DMS153 treated with DMSO at 0.1 percent for 48 hours (cell line): ENCODE measurements at regions not wholly inside any gene's neighbourhood (a gene's known extent, or its start where the extent isn't known, plus 50 kb on each side); places are given as distances from the start of the nearest gene placed in this dataset.
"Not testable (repeated sequence)": the region's sequence is repeated elsewhere in the genome, so short reads cannot be mapped to it uniquely, and the experiment has no call there.

ENCODE experiments used
- DNase-seq: peaks from one replicate; lab custom pipeline; 2025; ENCODE audit not compliant: unreplicated experiment; lab: John Stamatoyannopoulos, UW

DNA sequence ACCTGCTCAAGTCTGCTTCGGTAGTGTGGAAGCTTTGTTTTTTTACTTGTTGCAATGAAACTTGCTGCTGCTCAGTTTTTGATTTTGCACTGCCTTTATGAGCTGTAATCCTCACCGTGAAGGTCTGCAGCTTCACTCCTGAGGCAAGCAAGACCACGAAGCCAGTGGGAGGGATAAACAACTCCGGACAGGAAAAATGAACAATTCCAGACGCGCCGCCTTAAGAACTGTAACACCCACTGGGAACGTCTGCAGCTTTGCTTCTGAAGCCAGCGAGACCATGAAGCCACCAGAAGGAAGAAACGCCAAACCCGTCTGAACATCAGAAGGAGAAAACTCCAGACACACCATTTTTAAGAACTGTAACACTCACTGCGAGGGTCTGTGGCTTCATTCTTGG, 245.7 kb upstream of the REG3G start:
- no peak for DNase-seq

DNA sequence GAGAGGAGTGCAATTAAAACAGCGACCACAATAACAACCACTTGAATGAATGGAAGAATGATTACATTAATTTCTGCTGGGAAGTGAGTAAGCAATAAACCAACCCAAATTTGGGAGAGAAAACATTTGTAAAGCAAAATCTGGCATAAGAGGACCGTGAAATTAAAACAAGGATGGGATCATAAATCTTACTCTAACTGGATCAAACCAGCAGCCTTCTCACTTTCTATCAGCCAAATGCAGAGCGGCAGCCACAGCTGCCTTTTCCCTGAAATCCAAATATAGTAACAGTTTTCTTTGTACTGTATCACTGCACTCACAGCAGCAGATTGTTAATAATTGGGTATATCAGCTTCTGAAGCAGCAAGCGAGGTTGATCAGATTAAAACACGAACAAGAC, 245.2 kb upstream of the REG3G start:
- DNase-seq = no peak

DNA sequence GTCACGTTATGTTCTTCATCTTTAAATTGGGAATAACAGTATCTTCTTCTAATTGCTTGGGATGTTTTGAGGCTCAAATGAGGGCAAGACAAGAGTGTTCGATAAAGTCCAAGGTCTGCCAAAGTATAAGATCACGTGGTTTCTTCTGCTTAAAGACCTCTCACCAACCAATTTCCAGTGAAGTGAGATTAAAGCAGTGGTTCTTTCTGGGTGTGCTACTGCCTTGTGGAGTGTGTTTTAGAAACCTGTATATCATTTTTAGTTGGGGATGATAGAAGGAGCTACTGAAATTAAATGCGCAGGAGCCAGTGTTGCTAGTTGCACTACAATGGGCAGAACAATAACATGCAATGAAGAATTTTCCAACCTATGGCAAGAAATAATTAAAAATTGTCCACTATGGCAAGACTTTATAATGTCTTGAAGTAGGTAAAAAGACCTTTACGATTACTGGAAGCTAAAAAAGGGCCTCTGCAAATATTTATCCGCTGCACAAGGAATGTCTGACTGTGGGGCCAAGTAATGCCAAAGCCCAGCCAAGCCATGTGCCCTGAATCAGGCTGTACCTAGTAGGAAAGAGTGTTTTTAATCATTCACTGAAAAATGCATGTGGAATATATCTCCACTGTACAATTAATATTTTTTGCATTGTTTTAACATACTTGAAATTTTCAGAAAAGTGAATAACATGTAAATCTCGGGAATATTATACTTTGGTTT, 244.5 kb upstream of the REG3G start:
- DNase-seq = no peak

DNA sequence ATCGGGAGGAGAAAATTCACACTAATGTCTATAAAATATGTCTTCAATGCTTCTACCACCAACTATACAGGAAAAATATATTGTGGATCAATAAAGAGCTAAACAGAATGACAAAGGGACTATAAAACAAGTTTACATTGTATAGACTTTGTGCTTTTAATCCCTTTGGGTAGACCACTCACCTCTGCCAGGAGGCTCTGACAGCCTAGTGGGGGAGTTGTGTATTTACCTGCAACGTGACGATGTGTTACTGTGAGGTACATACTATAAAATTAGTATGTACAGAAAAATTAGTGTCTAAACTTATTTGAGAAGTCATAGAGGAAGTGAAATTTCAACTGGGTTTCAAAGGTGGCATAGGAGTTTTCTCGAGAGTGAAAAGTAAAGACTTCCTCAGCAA, 243.3 kb upstream of the REG3G start:
- DNase-seq = no peak

DNA sequence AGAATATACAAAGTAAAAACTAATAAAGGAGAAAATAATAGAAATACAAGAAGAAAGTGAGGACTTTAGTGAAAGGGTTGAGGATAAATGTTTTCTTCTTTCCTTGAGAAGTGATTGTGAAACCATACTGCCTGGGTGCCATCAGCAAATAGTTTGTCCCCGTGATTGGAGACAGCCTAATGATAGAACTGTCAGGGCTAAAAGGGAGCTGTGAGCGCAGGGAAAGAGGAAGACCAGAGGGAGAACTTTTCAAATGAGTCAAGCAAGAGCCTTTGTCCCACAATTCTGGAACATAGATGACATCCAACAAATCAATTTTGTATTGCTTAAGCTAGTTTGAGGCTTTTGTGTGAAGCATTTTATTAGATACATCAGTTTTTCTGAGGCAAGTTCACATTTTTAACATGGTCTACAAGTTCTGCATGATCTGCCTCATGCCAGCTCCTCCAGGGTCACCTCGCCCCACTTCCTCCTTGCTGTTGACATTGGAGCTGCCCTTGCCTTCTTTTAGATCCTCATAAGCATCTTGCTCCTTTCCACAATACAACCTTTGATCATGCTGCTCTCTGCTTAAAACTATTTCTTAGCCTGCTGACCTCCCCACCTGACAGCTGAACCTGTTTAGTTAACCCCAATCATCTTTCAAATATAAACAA, 213.4 kb upstream of the REG3G start:
- no peak for DNase-seq

DNA sequence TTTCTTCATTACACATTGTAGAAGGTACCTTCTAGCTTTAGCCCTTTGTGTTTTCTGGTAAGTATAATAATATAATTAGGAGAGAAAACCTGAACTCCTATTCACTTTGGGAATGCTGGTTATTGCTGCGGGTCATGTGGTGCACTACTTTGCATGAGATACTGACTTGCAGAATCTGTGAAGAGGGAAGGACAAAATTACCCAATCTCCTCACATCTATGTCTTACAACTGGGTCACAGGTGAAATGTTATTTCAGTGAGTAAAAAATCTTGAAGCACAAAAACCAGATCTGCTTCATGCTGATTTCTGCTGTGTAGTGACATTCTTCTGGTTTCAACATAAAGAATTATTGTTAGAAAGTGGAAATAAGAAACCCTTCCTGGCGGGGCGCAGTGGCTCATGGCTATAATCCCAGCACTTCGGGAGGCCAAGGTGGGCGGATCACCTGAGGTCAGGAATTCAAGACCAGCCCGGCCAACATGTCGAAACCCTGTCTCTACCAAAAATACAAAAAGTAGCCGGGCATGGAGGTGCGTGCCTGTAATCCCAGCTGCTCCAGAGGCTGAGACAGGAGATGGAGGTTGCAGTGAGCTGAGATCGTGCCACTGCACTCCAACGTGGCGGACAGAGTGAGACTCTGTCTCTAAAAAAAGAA, 211.0 kb upstream of the REG3G start:
- no peak for DNase-seq

DNA sequence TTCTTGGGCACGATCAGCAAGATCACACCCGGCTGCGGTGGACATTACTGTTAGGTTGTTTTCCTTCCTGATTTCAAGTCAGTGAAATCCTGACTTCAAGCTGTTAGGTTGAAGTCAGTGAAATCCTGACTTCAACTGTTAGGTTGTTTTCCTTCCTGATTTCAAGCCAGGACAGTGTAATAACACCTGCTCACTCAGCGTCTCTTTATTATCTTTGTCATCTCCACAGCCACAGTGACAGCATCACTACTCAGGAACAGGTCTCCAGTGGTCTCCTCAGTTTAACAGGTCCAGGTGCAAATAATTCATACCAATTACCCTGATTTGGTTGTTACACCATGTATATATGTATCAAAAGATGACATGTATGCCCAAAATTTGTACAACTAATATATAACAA, 208.1 kb upstream of the REG3G start:
- no peak for DNase-seq

DNA sequence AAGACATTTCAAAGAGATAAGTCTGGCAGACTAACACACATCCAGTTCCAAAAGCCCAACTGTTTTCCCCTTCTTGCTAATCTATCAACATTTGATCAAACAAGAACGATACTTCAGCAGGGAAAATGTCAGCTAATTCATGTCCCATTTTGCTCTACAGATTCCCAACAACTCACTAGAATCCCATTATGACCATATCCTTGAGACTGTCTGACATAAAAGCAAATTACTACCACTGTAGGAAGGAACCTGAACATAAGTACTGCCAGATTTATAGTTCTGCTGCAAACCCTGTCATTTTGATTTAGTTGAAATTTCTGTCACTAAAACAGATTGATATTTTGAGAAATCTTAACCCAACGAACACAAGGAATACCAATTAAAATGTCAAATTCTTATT, 193.0 kb upstream of the REG3G start:
- DNase-seq = no peak

DNA sequence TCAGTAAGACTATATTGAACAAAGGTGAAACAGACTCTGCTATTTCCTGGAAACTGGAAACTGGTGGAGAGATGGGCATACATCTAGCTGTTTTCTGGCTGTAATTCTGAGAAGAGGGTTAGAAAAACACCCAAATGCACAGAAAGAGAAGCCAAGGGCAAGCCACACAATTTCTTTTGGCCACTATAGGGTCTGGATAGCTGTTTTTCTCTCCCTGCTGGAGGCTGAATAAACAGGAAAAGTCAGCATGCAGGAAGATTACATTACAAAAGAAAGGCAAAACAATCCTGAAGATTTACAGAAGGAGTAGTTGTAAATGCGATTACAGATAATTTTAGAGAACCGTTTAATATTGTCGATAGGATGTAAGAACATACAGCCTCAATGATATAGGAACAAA, 186.2 kb upstream of the REG3G start:
- DNase-seq = no peak

DNA sequence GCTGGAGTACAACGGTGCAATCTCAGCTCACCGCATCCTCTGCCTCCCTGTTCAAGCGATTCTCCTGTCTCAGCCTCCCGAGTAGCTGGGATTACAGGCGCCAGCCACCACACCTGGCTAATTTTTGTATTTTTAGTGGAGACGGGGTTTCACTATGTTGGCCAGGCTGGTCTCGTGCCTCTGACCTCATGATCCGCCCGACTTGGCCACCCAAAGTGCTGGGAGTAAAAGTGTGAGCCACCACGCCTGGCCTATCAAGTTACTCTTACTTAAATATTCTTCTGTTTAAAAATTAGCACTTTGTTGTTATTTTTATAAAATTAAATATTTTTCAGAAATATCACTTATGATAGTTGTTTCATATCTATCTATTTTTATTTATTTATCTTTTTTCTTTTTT, 185.2 kb upstream of the REG3G start:
- DNase-seq = not testable (repeated sequence)

DNA sequence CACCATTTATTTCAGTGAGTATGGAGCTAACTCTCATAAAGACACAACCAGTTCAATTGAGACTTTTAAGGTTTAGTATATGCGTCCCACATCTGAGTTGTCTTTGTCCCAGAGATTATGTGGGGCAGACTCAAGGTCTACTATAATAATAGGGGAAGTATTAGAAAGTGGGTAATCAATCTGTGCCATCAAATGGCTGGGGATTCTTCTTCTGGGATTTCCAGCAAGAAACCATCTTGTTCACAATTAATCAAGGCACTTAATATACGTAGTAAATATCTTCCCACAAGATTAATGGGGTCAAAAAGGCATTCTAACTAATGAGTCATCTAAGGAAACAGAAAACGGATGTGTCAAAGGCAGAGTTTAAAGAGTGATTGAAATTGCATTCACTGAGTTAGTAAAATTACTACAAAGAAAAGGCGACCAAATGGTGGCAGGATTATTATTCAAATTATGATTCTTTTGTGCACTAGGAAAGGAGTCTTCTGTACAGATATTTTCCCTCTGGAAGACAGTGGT, 179.8 kb upstream of the REG3G start:
- DNase-seq = no peak

DNA sequence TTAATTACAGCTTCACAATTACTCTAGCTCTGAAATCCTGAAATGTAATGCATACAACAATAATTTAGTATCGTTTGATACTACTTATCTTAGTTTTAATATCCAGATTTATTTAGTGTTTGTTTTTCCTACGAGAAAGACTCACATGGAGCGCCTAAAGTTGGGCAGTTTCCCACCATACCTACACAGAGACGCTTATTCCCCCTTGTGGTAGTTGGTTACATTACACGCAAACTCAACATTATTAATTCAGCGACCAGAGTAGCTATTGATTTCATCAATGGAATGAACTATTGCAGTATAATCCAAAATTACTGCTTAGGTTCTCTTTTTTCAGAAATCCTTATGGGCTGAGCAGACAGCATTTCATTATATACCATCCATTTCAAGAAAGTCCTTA, 164.0 kb upstream of the REG3G start:
- DNase-seq = peak; percentile 24

DNA sequence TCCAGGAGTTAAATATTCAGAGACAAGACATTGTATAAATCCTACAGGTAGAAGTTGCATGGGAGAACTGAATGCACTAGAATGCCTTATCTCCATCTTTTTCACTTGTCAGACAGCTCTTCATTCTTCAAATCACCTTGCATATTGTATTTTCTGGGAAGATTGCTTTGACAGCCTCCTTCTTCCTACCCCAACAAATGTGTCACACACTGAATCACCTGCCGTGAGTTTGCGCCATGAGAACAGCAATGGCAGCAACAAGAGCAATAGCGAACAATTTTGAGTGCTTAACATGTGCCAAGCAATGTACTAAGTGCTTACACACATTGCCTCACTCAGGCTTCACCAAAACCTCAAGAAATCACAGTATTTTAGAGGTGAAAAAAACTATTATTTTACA, 161.3 kb upstream of the REG3G start:
- DNase-seq = no peak

DNA sequence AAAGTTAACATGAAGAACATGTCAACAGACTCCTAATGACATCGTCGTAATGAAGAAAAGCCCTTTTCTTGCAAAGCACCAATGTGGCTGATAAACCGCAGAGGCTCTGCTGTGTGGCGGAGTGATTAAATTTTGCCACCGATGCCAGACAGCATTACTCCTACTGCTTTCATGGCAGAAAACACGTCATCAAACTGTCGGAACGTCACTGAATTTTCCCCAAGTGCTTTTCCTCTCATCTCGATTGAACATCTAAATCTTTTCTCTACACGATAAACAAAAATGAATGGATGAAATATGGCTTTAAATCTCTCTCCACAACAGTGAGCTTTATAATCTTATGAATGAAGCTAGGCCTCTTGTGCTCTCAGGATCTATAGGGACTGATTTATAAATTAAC, 159.8 kb upstream of the REG3G start:
- DNase-seq = no peak

DNA sequence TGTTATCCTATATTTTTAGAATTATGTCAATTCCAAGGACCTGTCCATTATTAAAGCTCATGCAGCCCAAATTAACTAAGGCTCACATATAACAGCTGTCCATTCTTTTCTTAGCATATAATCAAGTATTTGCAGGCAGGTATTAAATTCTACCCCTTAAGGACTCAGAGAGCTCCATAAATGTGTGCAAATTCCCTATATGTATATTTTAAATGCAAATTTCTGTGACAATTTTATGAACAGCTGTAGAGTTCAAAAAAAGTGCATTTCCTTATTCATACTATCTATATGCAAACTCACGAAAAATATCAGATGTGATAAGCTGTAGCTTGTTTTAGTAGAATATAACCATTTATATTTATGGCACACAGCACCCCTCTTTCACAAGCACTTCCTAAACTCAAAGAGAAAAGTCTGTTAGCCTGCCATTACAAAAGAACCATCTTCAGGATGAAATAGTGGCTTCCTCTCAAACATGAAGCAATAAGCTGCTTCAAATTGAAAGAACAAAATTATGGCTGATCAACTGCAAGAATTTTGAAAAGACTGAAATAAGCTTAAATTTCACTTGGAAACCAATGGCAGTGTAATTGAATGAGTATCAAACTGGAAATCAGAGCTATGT, 155.0 kb upstream of the REG3G start:
- DNase-seq = no peak

DNA sequence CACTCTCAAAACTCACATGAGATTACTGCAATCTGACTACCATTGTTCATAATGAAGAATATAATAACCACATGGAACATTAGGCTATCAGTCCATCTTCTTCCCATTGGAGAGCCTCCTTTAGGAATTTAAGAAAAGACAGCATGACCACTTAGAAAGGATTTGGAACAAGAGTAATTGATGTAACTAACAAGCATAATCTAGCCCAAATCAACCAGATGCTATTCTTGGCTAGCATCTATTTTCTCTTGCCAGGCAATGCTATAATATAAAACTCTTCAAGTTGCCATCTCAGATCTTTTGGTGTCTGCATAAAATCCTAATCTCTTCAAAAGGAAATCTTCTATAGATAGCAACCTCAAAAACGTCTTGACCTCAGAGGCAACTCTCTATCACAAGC, 152.0 kb upstream of the REG3G start:
- DNase-seq = no peak

DNA sequence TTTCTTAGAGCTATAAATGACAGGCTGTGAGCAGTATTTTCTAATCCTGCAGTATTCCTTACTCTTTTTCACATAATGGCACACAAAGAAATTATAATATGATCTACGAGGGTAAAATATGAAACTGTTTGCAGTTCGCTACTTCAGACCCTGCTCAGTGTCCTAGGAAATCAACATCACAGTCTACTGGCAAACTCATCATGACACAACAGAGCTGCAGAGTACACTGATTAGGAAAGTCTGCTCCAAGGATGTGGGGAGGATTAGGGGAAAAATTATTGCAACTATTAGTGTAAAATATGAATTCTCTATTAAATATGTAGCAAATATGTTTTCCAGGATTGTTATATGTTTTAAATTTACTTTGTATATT, 149.2 kb upstream of the REG3G start:
- no peak for DNase-seq

DNA sequence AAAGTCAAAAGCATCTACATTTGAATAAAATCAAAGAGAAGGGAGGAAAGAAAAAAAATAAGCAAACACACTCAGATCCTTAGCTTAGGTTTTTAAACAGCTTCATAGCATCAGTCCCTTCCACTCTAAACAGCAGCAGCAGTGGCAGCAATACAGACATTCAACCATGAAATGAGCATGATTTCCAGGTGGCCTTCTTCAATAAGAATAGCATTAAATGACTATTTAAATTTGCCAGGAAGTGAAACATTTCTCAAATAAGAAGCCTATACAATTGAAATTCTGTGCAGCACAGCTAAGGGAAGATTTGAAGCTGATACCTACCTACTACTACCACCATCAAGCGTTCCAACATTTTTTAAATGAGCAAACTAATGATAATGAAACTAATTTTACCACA, 138.1 kb upstream of the REG3G start:
- DNase-seq = no peak

DNA sequence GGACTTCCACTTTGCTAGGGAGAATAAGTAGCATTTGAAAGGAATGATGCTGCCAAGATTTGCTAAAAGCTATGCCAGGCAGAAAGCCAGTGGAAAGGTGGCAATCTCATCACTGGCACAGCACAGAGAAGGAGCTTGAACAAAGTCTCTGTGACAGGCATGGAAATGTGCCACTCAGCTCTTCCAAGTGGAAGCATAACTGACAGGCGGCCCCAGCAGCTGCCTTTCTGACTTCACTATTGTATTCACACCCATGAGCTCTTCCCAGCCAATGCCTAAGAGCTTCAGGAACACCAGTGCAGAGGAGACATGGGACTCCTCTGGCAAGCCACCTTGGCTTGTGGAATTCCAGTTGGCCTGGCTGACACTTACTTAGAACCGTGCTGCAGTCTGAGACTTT, 134.6 kb upstream of the REG3G start:
- DNase-seq = no peak

DNA sequence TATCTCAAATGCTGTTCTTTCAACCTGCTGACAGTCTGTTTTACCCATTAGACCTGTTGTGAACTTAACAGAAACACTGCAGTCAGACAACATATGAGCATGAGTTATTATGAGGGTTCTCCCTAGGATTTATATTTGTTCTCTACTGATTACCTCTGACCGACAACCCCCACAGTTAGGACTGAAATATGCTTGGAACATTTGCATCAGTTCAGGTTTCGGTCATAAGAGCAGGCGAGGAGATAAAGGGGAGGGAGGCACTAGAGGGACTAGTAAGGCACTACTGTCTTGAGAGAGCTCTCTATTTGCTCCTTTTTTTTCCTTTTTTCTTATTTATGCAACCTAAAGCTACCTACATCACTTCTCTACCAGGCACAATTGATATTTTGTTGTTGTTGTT, 133.2 kb upstream of the REG3G start:
- no peak for DNase-seq

DNA sequence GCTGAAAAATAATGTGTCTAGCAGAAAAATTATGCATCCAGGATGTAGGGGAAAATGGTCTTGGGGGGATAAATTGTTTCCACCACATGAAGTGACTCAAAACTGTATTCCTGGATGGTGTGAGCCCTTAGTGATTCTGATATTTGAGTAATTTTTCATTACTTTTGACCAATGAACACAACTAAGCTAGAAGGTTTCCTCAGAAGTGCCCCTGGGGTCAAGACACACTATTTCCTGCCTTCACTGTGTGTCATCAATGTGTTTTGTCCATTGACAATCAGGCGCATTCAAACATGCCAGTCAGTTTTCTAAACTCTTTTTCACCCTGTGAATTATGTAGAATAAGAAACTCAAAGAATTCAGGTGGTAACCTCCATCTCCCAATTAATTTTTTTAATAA, 130.5 kb upstream of the REG3G start:
- DNase-seq = no peak

DNA sequence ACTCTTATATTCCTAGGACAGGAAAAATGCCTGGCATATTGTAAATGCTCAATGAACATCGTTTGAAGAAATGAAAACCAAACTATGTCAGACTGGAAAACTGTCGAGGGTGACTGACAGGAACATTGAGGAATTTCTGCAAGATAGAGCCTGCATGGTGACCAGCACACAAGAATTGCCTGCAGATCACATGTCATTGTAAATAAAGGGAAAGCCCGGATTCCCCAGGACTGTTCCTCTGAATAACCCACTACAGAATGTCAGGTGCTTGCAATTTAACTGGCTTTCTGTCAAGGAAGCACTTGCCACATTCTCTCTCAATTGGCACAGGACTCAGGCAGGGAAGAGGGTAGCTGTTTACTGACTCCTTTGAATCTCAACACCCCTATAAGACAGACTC, 129.0 kb upstream of the REG3G start:
- no peak for DNase-seq
